CD14-positive monocyte (primary cell): ENCODE measurements at regions not wholly inside any gene's neighbourhood (a gene's known extent, or its start where the extent isn't known, plus 50 kb on each side); places are given as distances from the start of the nearest gene placed in this dataset.

Experiments used
- DNase-seq, 3 donors: peaks; one replicate each; pipeline ENCODE4 v3.0.0-alpha.2; 2011 to 2022
- H2AFZ ChIP-seq: 2 replicates; pipeline ENCODE4 v1.6.0; 2012; ENCODE audit warnings: mild to moderate bottlenecking, low read depth, low read length, inconsistent platforms; ENCODE audit not compliant: insufficient read depth, poor library complexity, severe bottlenecking
- H3K27ac ChIP-seq, 2 donors: 1 replicate in 1 of 2; 2 replicates in 1 of 2; pipeline ENCODE4 v1.5.1; 2012 to 2013; ENCODE audit warnings: low read length in 2 of 2, control low read depth in 1 of 2, inconsistent platforms in 1 of 2, low read depth in 1 of 2, mild to moderate bottlenecking in 1 of 2
- H3K27me3 ChIP-seq, 2 donors: one replicate each; pipeline versions ENCODE4 v1.6.0 to v1.6.1; 2011 to 2013; ENCODE audit warnings: low read length in 2 of 2; ENCODE audit not compliant: control insufficient read depth in 2 of 2, insufficient read depth in 2 of 2
- H3K36me3 ChIP-seq, 2 donors: replicated peaks in 1 of 2; 1 replicate in 1 of 2; 2 replicates in 1 of 2; pipeline versions ENCODE4 v1.5.1 to v1.6.1; 2012 to 2013; ENCODE audit warnings: low read length in 2 of 2, control low read depth in 1 of 2, inconsistent platforms in 1 of 2, mild to moderate bottlenecking in 1 of 2; ENCODE audit not compliant: insufficient read depth in 2 of 2, control insufficient read depth in 1 of 2
- H3K4me1 ChIP-seq, 2 donors: 1 replicate in 1 of 2; 2 replicates in 1 of 2; pipeline versions ENCODE4 v1.5.1 to v1.6.1; 2012 to 2013; ENCODE audit warnings: low read length in 2 of 2, control low read depth in 1 of 2, inconsistent platforms in 1 of 2, mild to moderate bottlenecking in 1 of 2, moderate library complexity in 1 of 2; ENCODE audit not compliant: insufficient read depth in 2 of 2, control insufficient read depth in 1 of 2
- H3K4me2 ChIP-seq: replicated peaks from 2 replicates; pipeline ENCODE3; 2012; ENCODE audit warnings: low read length, moderate library complexity, mild to moderate bottlenecking; ENCODE audit not compliant: poor library complexity, severe bottlenecking; ENCODE audit errors: extremely low read depth
- H3K4me3 ChIP-seq, 3 experiments: fragments of 200-600 bp in 1 of 3; sonication (generic) in 1 of 3; replicated peaks in 1 of 3; 1 replicate in 2 of 3; 2 replicates in 1 of 3; pipeline ENCODE4 v1.5.1; 2011 to 2013; ENCODE audit warnings: low read length in 3 of 3, mild to moderate bottlenecking in 3 of 3, control low read depth in 2 of 3, low read depth in 2 of 3, inconsistent platforms in 1 of 3, moderate library complexity in 1 of 3
- H3K79me2 ChIP-seq: 2 replicates; pipeline ENCODE4 v1.6.0; 2012; ENCODE audit warnings: mild to moderate bottlenecking, control low read depth, inconsistent platforms, low read length, moderate library complexity; ENCODE audit not compliant: insufficient read depth
- H3K9ac ChIP-seq: 2 replicates; pipeline ENCODE4 v1.6.0; 2017; ENCODE audit warnings: low read length, mild to moderate bottlenecking; ENCODE audit not compliant: insufficient read depth, poor library complexity, severe bottlenecking
- H3K9me3 ChIP-seq, 2 donors: replicated peaks in 1 of 2; 1 replicate in 1 of 2; 2 replicates in 1 of 2; pipeline versions ENCODE4 v1.5.1 to v1.6.1; 2012 to 2013; ENCODE audit warnings: low read length in 2 of 2, control low read depth in 1 of 2; ENCODE audit not compliant: control insufficient read depth in 1 of 2, insufficient read depth in 1 of 2
- H4K20me1 ChIP-seq: 2 replicates; pipeline ENCODE4 v1.6.0; 2012; ENCODE audit warnings: mild to moderate bottlenecking, low read length, control low read depth, moderate library complexity; ENCODE audit not compliant: insufficient read depth
- H3K27ac Mint-ChIP-seq, 7 donors: one replicate each; pipeline ENCODE4 v1.8.0; 2020; ENCODE audit warnings: mild to moderate bottlenecking in 7 of 7, mixed read lengths in 7 of 7, moderate library complexity in 6 of 7, inconsistent platforms in 2 of 7
- H3K27me3 Mint-ChIP-seq, 3 donors: one replicate each; pipeline ENCODE4 v1.8.0; 2021 to 2022; ENCODE audit warnings: low read depth in 3 of 3, mild to moderate bottlenecking in 3 of 3, mixed read lengths in 3 of 3, moderate library complexity in 3 of 3, inconsistent platforms in 1 of 3
- H3K36me3 Mint-ChIP-seq, 2 donors: one replicate each; pipeline ENCODE4 v1.8.0; 2020; ENCODE audit warnings: mixed read lengths in 2 of 2, inconsistent platforms in 1 of 2, mild to moderate bottlenecking in 1 of 2
- H3K4me1 Mint-ChIP-seq: one replicate; pipeline ENCODE4 v1.8.0; 2020; ENCODE audit warnings: mild to moderate bottlenecking, mixed read lengths
- H3K4me3 Mint-ChIP-seq, 2 donors: one replicate each; pipeline ENCODE4 v1.8.0; 2020; ENCODE audit warnings: mild to moderate bottlenecking in 2 of 2, mixed read lengths in 2 of 2, moderate library complexity in 1 of 2
- H3K9me3 Mint-ChIP-seq, 7 donors: one replicate each; pipeline ENCODE4 v1.8.0; 2020 to 2022; ENCODE audit warnings: mixed read lengths in 7 of 7, mild to moderate bottlenecking in 6 of 7, moderate library complexity in 6 of 7, inconsistent platforms in 2 of 7
- WGBS: methylation state at CpG from one replicate; pipeline ENCODE4 v1.1.5; 2013; ENCODE audit warnings: missing lambda C conversion rate; ENCODE audit not compliant: insufficient coverage; 5-methylcytosine and 5-hydroxymethylcytosine counted together
- intact Hi-C, 2 donors: fragments of 100-400 bp; cut with micrococcal nuclease; formaldehyde crosslinking; loops; one replicate each; pipeline versions ENCODE4 v1.15.0 to v1.15.1; 2023
- TF ChIP-seq, protein P1 (sequence below): fragments of 200-600 bp; IDR thresholded peaks from one replicate; pipeline ENCODE4 v1.8.0; 2022; ENCODE audit warnings: antibody characterized with exemption, mild to moderate bottlenecking

DNA sequence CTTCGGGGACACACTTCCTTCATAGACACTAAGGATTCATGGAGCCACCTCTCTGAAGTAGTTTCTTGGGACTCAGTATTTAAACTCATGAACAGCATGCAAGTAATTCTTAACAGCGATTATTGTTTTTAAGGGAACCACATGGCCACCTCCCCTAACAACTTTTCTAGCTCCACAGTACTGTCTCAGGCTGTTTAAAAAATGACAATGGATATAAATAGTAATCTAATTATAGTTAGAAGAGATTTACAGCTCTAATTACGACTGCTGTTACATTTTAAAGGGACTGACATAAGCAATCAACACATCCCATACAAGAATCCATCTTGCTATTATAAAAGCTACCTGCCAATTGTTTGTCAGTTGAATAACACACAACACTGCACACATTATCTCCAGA is 72.1 kb upstream of the HDGFL1 start:
- TF ChIP-seq, protein P1, sequence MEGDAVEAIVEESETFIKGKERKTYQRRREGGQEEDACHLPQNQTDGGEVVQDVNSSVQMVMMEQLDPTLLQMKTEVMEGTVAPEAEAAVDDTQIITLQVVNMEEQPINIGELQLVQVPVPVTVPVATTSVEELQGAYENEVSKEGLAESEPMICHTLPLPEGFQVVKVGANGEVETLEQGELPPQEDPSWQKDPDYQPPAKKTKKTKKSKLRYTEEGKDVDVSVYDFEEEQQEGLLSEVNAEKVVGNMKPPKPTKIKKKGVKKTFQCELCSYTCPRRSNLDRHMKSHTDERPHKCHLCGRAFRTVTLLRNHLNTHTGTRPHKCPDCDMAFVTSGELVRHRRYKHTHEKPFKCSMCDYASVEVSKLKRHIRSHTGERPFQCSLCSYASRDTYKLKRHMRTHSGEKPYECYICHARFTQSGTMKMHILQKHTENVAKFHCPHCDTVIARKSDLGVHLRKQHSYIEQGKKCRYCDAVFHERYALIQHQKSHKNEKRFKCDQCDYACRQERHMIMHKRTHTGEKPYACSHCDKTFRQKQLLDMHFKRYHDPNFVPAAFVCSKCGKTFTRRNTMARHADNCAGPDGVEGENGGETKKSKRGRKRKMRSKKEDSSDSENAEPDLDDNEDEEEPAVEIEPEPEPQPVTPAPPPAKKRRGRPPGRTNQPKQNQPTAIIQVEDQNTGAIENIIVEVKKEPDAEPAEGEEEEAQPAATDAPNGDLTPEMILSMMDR: no peak
- WGBS: 100% methylated on average over 1 of the region's 3 CpGs
- Mint-ChIP-seq H3K27me3 (no peaks in the 10 kb centered on the region), H3K4me1 (peaks cover 7% of the 10 kb centered on the region), H3K27ac (no peak overlapping the region), H3K9me3 (peaks cover 0 to 2% (median 0%) of the 10 kb centered on the region in 7 donors), H3K36me3 (no peaks in the 10 kb centered on the region), H3K4me3 (no peak overlapping the region)
- Histone ChIP-seq H3K4me2 (no peak overlapping the region), H2AFZ (no peak overlapping the region), H3K9me3 (no peaks in the 10 kb centered on the region), H3K9ac (no peak overlapping the region), H3K27ac (no peak overlapping the region), H3K79me2 (no peaks in the 10 kb centered on the region), H3K27me3 (no peaks in the 10 kb centered on the region), H3K4me3 (no peak overlapping the region), H3K4me1 (peaks cover 4 to 7% of the 10 kb centered on the region in 2 donors), H4K20me1 (no peaks in the 10 kb centered on the region), H3K36me3 (no peaks in the 10 kb centered on the region)
- DNase-seq: no peak
- intact Hi-C loops: no loop called here

DNA sequence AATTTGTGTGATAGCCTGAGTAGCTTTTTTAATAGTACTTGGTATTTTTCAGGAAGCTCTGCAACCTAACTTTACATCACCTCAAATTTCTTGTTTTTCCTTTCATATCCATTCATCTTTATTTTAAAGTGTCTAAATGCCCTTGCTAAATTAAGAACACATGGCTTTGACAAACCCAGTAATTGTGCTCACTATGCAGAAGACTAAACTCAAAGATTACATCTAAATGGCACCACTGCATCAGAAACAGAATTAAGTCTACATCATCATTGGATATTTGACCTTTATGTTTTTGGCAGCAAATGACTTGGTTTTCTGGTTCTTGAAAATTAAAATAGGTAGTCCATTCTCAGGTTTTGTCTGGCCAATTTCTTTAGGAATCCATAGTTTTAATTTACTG is 69.6 kb upstream of the HDGFL1 start:
- H3K9ac ChIP-seq: no peak overlapping the region
- TF ChIP-seq, protein P1: no peak
- H3K4me1 ChIP-seq: peaks cover 4 to 7% of the 10 kb centered on the region in 2 donors
- Mint-ChIP-seq H3K27me3 (no peaks in the 10 kb centered on the region), H3K27ac (no peak overlapping the region), H3K9me3 (peaks cover 0 to 2% (median 0%) of the 10 kb centered on the region in 7 donors), H3K4me1 (peaks cover 7% of the 10 kb centered on the region), H3K36me3 (no peaks in the 10 kb centered on the region), H3K4me3 (no peak overlapping the region)
- no peak overlapping the region for H3K4me2 ChIP-seq
- no peaks in the 10 kb centered on the region for H3K36me3 ChIP-seq
- H3K79me2 ChIP-seq: no peaks in the 10 kb centered on the region
- no peaks in the 10 kb centered on the region for H4K20me1 ChIP-seq
- H3K27ac ChIP-seq: no peak overlapping the region
- no peaks in the 10 kb centered on the region for H3K27me3 ChIP-seq
- no peak overlapping the region for H3K4me3 ChIP-seq
- H2AFZ ChIP-seq: no peak overlapping the region
- no peak for DNase-seq
- no peaks in the 10 kb centered on the region for H3K9me3 ChIP-seq
- intact Hi-C loops: no loop called here
